ENCODE measurements at regions not wholly inside any gene's neighbourhood (a gene's known extent, or its start where the extent isn't known, plus 50 kb on each side); places are given as distances from the start of the nearest gene placed in this dataset.

- TF ChIP-seq TAF1 (IDR thresholded peaks at IDR 0.05; ENCODE audit: borderline replicate concordance, insufficient read depth, low read length) = no peak
- TF ChIP-seq FOXP2 (optimal IDR thresholded peaks at IDR 0.05; ENCODE audit: borderline replicate concordance, extremely low read depth, extremely low read length, insufficient read depth) = no peak
- no peak for TF ChIP-seq POLR2AphosphoS5 (IDR thresholded peaks at IDR 0.05; ENCODE audit: low read depth, low read length)
- TF ChIP-seq SIN3A (IDR thresholded peaks at IDR 0.05; ENCODE audit: borderline replicate concordance, insufficient read depth, low read length) = no peak
- no peak for TF ChIP-seq REST (IDR thresholded peaks at IDR 0.05; ENCODE audit: insufficient read depth in 1 of 2, low read depth in 2 of 2, low read length in 2 of 2)
Observed at GRCh38 chr4:13302876-13303275, 181.3 kb downstream of the RAB28 start.

GRCh38 chr4:13299343-13299742 is 184.8 kb downstream of the RAB28 start:
- TF ChIP-seq SIN3A (IDR thresholded peaks at IDR 0.05; ENCODE audit: borderline replicate concordance, insufficient read depth, low read length) = no peak
- no peak for TF ChIP-seq TAF1 (IDR thresholded peaks at IDR 0.05; ENCODE audit: borderline replicate concordance, insufficient read depth, low read length)
- no peak for TF ChIP-seq FOXP2 (optimal IDR thresholded peaks at IDR 0.05; ENCODE audit: borderline replicate concordance, extremely low read depth, extremely low read length, insufficient read depth)
- TF ChIP-seq REST (IDR thresholded peaks at IDR 0.05; ENCODE audit: insufficient read depth in 1 of 2, low read depth in 2 of 2, low read length in 2 of 2) = no peak
- TF ChIP-seq POLR2AphosphoS5 (IDR thresholded peaks at IDR 0.05; ENCODE audit: low read depth, low read length) = no peak

- TF ChIP-seq REST (IDR thresholded peaks at IDR 0.05; ENCODE audit: insufficient read depth in 1 of 2, low read depth in 2 of 2, low read length in 2 of 2) (no peak), POLR2AphosphoS5 (IDR thresholded peaks at IDR 0.05; ENCODE audit: low read depth, low read length) (no peak), SIN3A (IDR thresholded peaks at IDR 0.05; ENCODE audit: borderline replicate concordance, insufficient read depth, low read length) (no peak), TAF1 (IDR thresholded peaks at IDR 0.05; ENCODE audit: borderline replicate concordance, insufficient read depth, low read length) (no peak), FOXP2 (optimal IDR thresholded peaks at IDR 0.05; ENCODE audit: borderline replicate concordance, extremely low read depth, extremely low read length, insufficient read depth) (no peak)
Observed at GRCh38 chr4:13298655-13299054, 185.5 kb downstream of the RAB28 start.

GRCh38 chr4:13296986-13297385 is 187.2 kb downstream of the RAB28 start:
- TF ChIP-seq TAF1 (IDR thresholded peaks at IDR 0.05; ENCODE audit: borderline replicate concordance, insufficient read depth, low read length) (no peak), FOXP2 (optimal IDR thresholded peaks at IDR 0.05; ENCODE audit: borderline replicate concordance, extremely low read depth, extremely low read length, insufficient read depth) (no peak), SIN3A (IDR thresholded peaks at IDR 0.05; ENCODE audit: borderline replicate concordance, insufficient read depth, low read length) (no peak), POLR2AphosphoS5 (IDR thresholded peaks at IDR 0.05; ENCODE audit: low read depth, low read length) (no peak), REST (IDR thresholded peaks at IDR 0.05; ENCODE audit: insufficient read depth in 1 of 2, low read depth in 2 of 2, low read length in 2 of 2) (no peak)
